Left ventricle myocardium inferior (tissue), 1 donor: ENCODE measurements at regions not wholly inside any gene's neighbourhood (a gene's known extent, or its start where the extent isn't known, plus 50 kb on each side); places are given as distances from the start of the nearest gene placed in this dataset.
"Not testable (repeated sequence)": the region's sequence is repeated elsewhere in the genome, so short reads cannot be mapped to it uniquely, and the experiment has no call there.

Experiments used
- DNase-seq: peaks from one replicate; pipeline ENCODE4 v3.0.0-alpha.2; 2020
- H3K27ac ChIP-seq: fragments of 200-600 bp; replicated peaks from 2 replicates; pipeline ENCODE4 v1.8.0; 2021
- H3K27me3 ChIP-seq: fragments of 200-600 bp; 2 replicates; pipeline ENCODE4 v1.8.0; 2021; ENCODE audit warnings: low read depth
- H3K36me3 ChIP-seq: fragments of 200-600 bp; 2 replicates; pipeline ENCODE4 v1.8.0; 2021
- H3K4me1 ChIP-seq: fragments of 200-600 bp; 2 replicates; pipeline ENCODE4 v1.8.0; 2021
- H3K4me3 ChIP-seq: fragments of 200-600 bp; 2 replicates; pipeline ENCODE4 v1.8.0; 2021; ENCODE audit warnings: mild to moderate bottlenecking, moderate library complexity
- H3K9me3 ChIP-seq: fragments of 200-600 bp; replicated peaks from 2 replicates; pipeline ENCODE4 v1.8.0; 2021
- CTCF ChIP-seq: fragments of 200-600 bp; IDR thresholded peaks from 2 replicates; pipeline ENCODE4 v1.8.0; 2021; ENCODE audit warnings: antibody characterized with exemption, mild to moderate bottlenecking, borderline replicate concordance
- intact Hi-C: fragments of 100-400 bp; cut with micrococcal nuclease; formaldehyde crosslinking; loops from one replicate; pipeline ENCODE4 v1.11.0; 2022
- donor health status: DM: no; HTN: yes; CAD: no; lungs with severe emphysema.

- TF ChIP-seq CTCF: no peak
- Histone ChIP-seq H3K27ac (no peak overlapping the region), H3K27me3 (peaks cover 21% of the 10 kb centered on the region), H3K9me3 (peaks cover 20% of the 10 kb centered on the region), H3K36me3 (no peaks in the 10 kb centered on the region), H3K4me3 (no peak overlapping the region), H3K4me1 (no peaks in the 10 kb centered on the region)
- no peak for DNase-seq
- intact Hi-C loops: no loop called here
These were observed 350.5 kb downstream of the SOX9 start for GRCh38 chr17:72471296-72471695.

- Histone ChIP-seq H3K4me1 (no peaks in the 10 kb centered on the region), H3K27ac (no peak overlapping the region), H3K27me3 (peaks cover 28% of the 10 kb centered on the region), H3K9me3 (peaks cover 20% of the 10 kb centered on the region), H3K36me3 (no peaks in the 10 kb centered on the region), H3K4me3 (no peak overlapping the region)
- DNase-seq: no peak
- intact Hi-C loops: no loop called here
- no peak for TF ChIP-seq CTCF
These were observed 351.3 kb downstream of the SOX9 start for GRCh38 chr17:72472106-72472505.

GRCh38 chr17:72472853-72473390, 352.1 kb downstream of the SOX9 start:
- H3K36me3 ChIP-seq, DNase-seq, H3K4me3 ChIP-seq, H3K4me1 ChIP-seq, intact Hi-C loops, H3K27ac ChIP-seq: not testable (repeated sequence)
- Histone ChIP-seq H3K9me3 (peaks cover 20% of the 10 kb centered on the region), H3K27me3 (peaks cover 30% of the 10 kb centered on the region)

- intact Hi-C loops: no loop called here
- DNase-seq: no peak
These were observed 353.4 kb downstream of the SOX9 start for GRCh38 chr17:72474243-72474642.

GRCh38 chr17:72474719-72475477, 354.1 kb downstream of the SOX9 start:
- intact Hi-C loops: no loop called here
- TF ChIP-seq CTCF: no peak
- DNase-seq: no peak
- Histone ChIP-seq H3K4me3 (no peak overlapping the region), H3K9me3 (peaks cover 20% of the 10 kb centered on the region), H3K36me3 (no peaks in the 10 kb centered on the region), H3K27me3 (peaks cover 40% of the 10 kb centered on the region), H3K4me1 (no peaks in the 10 kb centered on the region), H3K27ac (no peak overlapping the region)

More at GRCh38 chr17:72474243-72474642, 353.4 kb downstream of the SOX9 start:
- Histone ChIP-seq H3K27ac (no peak overlapping the region), H3K4me3 (no peak overlapping the region), H3K36me3 (no peaks in the 10 kb centered on the region), H3K27me3 (peaks cover 33% of the 10 kb centered on the region), H3K4me1 (no peaks in the 10 kb centered on the region), H3K9me3 (peaks cover 20% of the 10 kb centered on the region)
- TF ChIP-seq CTCF: no peak

- H3K27me3 ChIP-seq: peaks cover 52% of the 10 kb centered on the region
- intact Hi-C loops: no loop called here
- TF ChIP-seq CTCF: no peak
These were observed 355.3 kb downstream of the SOX9 start for GRCh38 chr17:72476134-72476533.

More at GRCh38 chr17:72476134-72476533, 355.3 kb downstream of the SOX9 start:
- Histone ChIP-seq H3K27ac (no peak overlapping the region), H3K9me3 (peaks cover 20% of the 10 kb centered on the region), H3K36me3 (no peaks in the 10 kb centered on the region), H3K4me3 (no peak overlapping the region), H3K4me1 (no peaks in the 10 kb centered on the region)
- DNase-seq: no peak
